Esophagus squamous epithelium (tissue), 4 donors: ENCODE measurements at regions not wholly inside any gene's neighbourhood (a gene's known extent, or its start where the extent isn't known, plus 50 kb on each side); places are given as distances from the start of the nearest gene placed in this dataset.

ENCODE experiments used
- POLR2A ChIP-seq, 4 donors: fragments of 450-650 bp; IDR thresholded peaks; one replicate each; pipeline ENCODE4 v1.6.1; 2017; ENCODE audit warnings: antibody characterized with exemption in 4 of 4, mild to moderate bottlenecking in 4 of 4, moderate library complexity in 3 of 4
- TF ChIP-seq, protein P1 (sequence below), 6 experiments: fragments of 450-650 bp in 4 of 6; fragments of 200-600 bp in 2 of 6; sonication (generic) in 2 of 6; IDR thresholded peaks; one replicate each; pipeline ENCODE4 v1.5.1; 2016 to 2019; ENCODE audit warnings: antibody characterized with exemption in 6 of 6, mild to moderate bottlenecking in 4 of 6, moderate library complexity in 4 of 6

DNA sequence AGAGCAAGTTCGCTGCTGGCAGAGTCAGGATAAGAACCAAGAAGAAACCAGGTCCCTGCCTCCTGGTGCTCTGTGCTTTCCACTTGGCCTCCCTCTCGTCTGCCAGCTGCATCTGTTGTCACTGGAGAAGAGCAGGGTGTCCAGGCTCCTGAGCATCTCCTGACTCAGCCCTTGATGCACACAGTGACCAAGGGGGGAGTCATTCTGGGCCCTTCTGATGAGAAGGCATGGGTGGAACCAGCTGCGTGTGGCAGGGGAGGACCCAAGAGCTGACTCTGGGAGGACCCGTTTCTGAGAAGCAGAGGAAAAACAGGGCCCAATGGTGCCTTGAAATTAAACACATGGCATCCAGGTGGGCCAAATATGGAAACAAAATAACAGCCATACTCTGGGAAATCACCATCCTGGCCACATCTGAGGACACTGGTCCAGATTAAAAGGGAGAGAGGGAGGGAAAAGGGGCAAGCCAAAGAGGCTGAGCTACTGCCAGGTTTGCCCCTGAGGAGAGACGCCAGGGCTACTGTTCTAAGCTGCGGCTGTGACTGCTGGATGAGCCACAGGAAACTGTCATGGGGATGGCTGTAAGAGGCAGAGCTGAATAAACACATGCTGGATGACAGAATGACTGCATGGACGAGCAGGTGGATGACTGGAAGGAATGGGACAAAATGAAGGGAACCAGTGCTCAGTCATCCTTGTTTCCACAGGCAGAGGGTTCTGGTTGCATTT, 58.1 kb upstream of the CA12 start:
- TF ChIP-seq, protein P1, sequence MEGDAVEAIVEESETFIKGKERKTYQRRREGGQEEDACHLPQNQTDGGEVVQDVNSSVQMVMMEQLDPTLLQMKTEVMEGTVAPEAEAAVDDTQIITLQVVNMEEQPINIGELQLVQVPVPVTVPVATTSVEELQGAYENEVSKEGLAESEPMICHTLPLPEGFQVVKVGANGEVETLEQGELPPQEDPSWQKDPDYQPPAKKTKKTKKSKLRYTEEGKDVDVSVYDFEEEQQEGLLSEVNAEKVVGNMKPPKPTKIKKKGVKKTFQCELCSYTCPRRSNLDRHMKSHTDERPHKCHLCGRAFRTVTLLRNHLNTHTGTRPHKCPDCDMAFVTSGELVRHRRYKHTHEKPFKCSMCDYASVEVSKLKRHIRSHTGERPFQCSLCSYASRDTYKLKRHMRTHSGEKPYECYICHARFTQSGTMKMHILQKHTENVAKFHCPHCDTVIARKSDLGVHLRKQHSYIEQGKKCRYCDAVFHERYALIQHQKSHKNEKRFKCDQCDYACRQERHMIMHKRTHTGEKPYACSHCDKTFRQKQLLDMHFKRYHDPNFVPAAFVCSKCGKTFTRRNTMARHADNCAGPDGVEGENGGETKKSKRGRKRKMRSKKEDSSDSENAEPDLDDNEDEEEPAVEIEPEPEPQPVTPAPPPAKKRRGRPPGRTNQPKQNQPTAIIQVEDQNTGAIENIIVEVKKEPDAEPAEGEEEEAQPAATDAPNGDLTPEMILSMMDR (IDR thresholded peaks at IDR 0.05) = no peak
- TF ChIP-seq POLR2A (IDR thresholded peaks at IDR 0.05) = no peak
